ENCODE measurements at regions not wholly inside any gene's neighbourhood (a gene's known extent, or its start where the extent isn't known, plus 50 kb on each side); places are given as distances from the start of the nearest gene placed in this dataset.

DNA sequence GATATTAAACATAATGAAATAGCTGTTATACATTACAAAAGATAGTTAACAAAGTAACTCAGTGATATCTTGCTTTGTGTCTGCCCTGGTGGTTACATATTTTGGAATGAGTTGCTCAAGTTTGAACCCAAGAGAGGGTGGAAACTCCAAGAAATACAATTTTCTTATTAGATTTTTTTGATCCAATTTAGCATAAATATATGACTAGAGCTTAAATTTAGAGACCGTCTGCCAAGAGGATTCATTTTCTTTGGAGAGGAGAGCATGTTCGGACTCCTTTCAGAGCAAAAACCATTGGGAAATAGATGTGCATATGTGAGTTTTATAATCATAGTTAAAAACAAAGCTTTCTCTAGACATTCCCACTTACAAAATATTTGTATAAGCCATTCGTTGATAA is 353.4 kb downstream of the EPM2A start:
- ATAC-seq (no peak), DNase-seq (ENCODE audit: low read depth, low spot score) (no peak)
- no peak overlapping the region for H3K4me3 ChIP-seq (ENCODE audit: low read depth in 2 of 2, low read length in 2 of 2)
- BruUV-seq (replicated peaks): no TSS peak
- CTCF ChIA-PET: no interaction called here
- in situ Hi-C loops (cut with HindIII; ENCODE audit: low pct_unique_long_range_greater_than_20kb, low sequenced_read_pairs) (no loop called here), intact Hi-C loops (cut with micrococcal nuclease; ENCODE audit: unreplicated experiment) (no loop called here)
- POLR2A ChIA-PET: no interaction called here
- no peaks in the 10 kb centered on the region for H3K27me3 ChIP-seq (ENCODE audit: control insufficient read depth, insufficient read depth, low read length)
- no peaks in the 10 kb centered on the region for H3K36me3 ChIP-seq (ENCODE audit: control insufficient read depth, insufficient read depth, low read length)
- peaks cover 8% of the 10 kb centered on the region; the same call in 1 of the 2 replicates for H3K9me3 ChIP-seq (ENCODE audit: control insufficient read depth, insufficient read depth, low read depth, low read length)
- H3K4me1 ChIP-seq (ENCODE audit: control insufficient read depth, insufficient read depth, low read length): no peaks in the 10 kb centered on the region
- H3K27ac ChIP-seq (ENCODE audit: low read length): no peak overlapping the region
- TF ChIP-seq, protein P1, sequence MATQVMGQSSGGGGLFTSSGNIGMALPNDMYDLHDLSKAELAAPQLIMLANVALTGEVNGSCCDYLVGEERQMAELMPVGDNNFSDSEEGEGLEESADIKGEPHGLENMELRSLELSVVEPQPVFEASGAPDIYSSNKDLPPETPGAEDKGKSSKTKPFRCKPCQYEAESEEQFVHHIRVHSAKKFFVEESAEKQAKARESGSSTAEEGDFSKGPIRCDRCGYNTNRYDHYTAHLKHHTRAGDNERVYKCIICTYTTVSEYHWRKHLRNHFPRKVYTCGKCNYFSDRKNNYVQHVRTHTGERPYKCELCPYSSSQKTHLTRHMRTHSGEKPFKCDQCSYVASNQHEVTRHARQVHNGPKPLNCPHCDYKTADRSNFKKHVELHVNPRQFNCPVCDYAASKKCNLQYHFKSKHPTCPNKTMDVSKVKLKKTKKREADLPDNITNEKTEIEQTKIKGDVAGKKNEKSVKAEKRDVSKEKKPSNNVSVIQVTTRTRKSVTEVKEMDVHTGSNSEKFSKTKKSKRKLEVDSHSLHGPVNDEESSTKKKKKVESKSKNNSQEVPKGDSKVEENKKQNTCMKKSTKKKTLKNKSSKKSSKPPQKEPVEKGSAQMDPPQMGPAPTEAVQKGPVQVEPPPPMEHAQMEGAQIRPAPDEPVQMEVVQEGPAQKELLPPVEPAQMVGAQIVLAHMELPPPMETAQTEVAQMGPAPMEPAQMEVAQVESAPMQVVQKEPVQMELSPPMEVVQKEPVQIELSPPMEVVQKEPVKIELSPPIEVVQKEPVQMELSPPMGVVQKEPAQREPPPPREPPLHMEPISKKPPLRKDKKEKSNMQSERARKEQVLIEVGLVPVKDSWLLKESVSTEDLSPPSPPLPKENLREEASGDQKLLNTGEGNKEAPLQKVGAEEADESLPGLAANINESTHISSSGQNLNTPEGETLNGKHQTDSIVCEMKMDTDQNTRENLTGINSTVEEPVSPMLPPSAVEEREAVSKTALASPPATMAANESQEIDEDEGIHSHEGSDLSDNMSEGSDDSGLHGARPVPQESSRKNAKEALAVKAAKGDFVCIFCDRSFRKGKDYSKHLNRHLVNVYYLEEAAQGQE (IDR thresholded peaks at IDR 0.05; ENCODE audit: insufficient read depth in 1 of 2, low read depth in 2 of 2, low read length in 1 of 2): no peak
- TF ChIP-seq TCF7L2 (IDR thresholded peaks at IDR 0.05; ENCODE audit: low read depth, low read length) (no peak), SIN3A (IDR thresholded peaks at IDR 0.05; ENCODE audit: borderline replicate concordance, insufficient read depth, low read depth, low read length) (no peak), POLR2AphosphoS5 (IDR thresholded peaks at IDR 0.05; ENCODE audit: low read depth, low read length) (no peak)

DNA sequence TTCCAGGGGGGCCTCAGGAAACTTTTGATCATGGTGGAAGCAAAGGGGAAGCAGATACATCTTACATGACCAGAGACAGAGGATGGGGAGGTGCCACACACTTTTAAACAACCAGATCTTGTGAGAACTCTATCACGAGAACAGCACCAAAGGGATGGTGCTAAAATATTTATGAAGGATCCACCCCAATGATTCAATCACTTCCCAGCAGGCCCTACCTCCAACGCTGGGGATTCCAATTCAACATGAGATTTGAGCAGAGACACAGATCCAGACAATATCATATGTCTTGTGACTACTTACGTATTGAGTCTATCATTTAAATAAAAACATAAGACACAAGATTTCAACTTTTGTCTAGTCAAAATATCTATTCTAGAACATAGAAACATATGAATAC is 351.9 kb downstream of the EPM2A start:
- DNase-seq (ENCODE audit: low read depth, low spot score) (no peak), ATAC-seq (no peak)
- Histone ChIP-seq H3K4me3 (ENCODE audit: low read depth in 2 of 2, low read length in 2 of 2) (no peak overlapping the region), H3K4me1 (ENCODE audit: control insufficient read depth, insufficient read depth, low read length) (no peaks in the 10 kb centered on the region), H3K27ac (ENCODE audit: low read length) (no peak overlapping the region), H3K9me3 (ENCODE audit: control insufficient read depth, insufficient read depth, low read depth, low read length) (no peaks in the 10 kb centered on the region), H3K36me3 (ENCODE audit: control insufficient read depth, insufficient read depth, low read length) (no peaks in the 10 kb centered on the region), H3K27me3 (ENCODE audit: control insufficient read depth, insufficient read depth, low read length) (no peaks in the 10 kb centered on the region)
- no TSS peak for BruUV-seq (replicated peaks)
- TF ChIP-seq, protein P2, sequence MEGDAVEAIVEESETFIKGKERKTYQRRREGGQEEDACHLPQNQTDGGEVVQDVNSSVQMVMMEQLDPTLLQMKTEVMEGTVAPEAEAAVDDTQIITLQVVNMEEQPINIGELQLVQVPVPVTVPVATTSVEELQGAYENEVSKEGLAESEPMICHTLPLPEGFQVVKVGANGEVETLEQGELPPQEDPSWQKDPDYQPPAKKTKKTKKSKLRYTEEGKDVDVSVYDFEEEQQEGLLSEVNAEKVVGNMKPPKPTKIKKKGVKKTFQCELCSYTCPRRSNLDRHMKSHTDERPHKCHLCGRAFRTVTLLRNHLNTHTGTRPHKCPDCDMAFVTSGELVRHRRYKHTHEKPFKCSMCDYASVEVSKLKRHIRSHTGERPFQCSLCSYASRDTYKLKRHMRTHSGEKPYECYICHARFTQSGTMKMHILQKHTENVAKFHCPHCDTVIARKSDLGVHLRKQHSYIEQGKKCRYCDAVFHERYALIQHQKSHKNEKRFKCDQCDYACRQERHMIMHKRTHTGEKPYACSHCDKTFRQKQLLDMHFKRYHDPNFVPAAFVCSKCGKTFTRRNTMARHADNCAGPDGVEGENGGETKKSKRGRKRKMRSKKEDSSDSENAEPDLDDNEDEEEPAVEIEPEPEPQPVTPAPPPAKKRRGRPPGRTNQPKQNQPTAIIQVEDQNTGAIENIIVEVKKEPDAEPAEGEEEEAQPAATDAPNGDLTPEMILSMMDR (IDR thresholded peaks at IDR 0.05): no peak
- TF ChIP-seq SIN3A (IDR thresholded peaks at IDR 0.05; ENCODE audit: borderline replicate concordance, insufficient read depth, low read depth, low read length) (no peak), POLR2AphosphoS5 (IDR thresholded peaks at IDR 0.05; ENCODE audit: low read depth, low read length) (no peak), TCF7L2 (IDR thresholded peaks at IDR 0.05; ENCODE audit: low read depth, low read length) (no peak)
- TF ChIP-seq, protein P1 (IDR thresholded peaks at IDR 0.05; ENCODE audit: insufficient read depth in 1 of 2, low read depth in 2 of 2, low read length in 1 of 2): no peak
- in situ Hi-C loops (cut with HindIII; ENCODE audit: low pct_unique_long_range_greater_than_20kb, low sequenced_read_pairs) (no loop called here), intact Hi-C loops (cut with micrococcal nuclease; ENCODE audit: unreplicated experiment) (no loop called here)
- POLR2A ChIA-PET: no interaction called here
- CTCF ChIA-PET: no interaction called here
